Osteocyte (in vitro differentiated cells): ENCODE measurements at regions not wholly inside any gene's neighbourhood (a gene's known extent, or its start where the extent isn't known, plus 50 kb on each side); places are given as distances from the start of the nearest gene placed in this dataset.

Source experiments
- DNase-seq: peaks from one replicate; pipeline ENCODE4 v3.0.0; 2021; ENCODE audit warnings: mixed read lengths; ENCODE audit not compliant: unreplicated experiment; ENCODE audit errors: extremely low spot score
- H3K27ac Mint-ChIP-seq: one replicate; pipeline ENCODE4 v1.8.0; 2021; ENCODE audit warnings: mild to moderate bottlenecking, mixed read lengths; ENCODE audit not compliant: unreplicated experiment
- H3K27me3 Mint-ChIP-seq: one replicate; pipeline ENCODE4 v1.8.0; 2021; ENCODE audit warnings: mixed read lengths; ENCODE audit not compliant: unreplicated experiment
- H3K36me3 Mint-ChIP-seq: one replicate; pipeline ENCODE4 v1.8.0; 2021; ENCODE audit warnings: mixed read lengths; ENCODE audit not compliant: unreplicated experiment
- H3K4me1 Mint-ChIP-seq: one replicate; pipeline ENCODE4 v1.8.0; 2021; ENCODE audit warnings: mixed read lengths; ENCODE audit not compliant: unreplicated experiment
- H3K4me3 Mint-ChIP-seq: one replicate; pipeline ENCODE4 v1.8.0; 2021; ENCODE audit warnings: mild to moderate bottlenecking, moderate library complexity, mixed read lengths; ENCODE audit not compliant: unreplicated experiment
- H3K9me3 Mint-ChIP-seq: one replicate; pipeline ENCODE4 v1.8.0; 2021; ENCODE audit warnings: mixed read lengths; ENCODE audit not compliant: unreplicated experiment
- CTCF ChIP-seq: fragments of 200-600 bp; sonication (generic); IDR thresholded peaks from 2 replicates; pipeline ENCODE4 v1.5.0; 2021; ENCODE audit warnings: antibody characterized with exemption, mild to moderate bottlenecking, moderate library complexity

GRCh38 chr1:232290570-232290969 lies 339.4 kb downstream of the SIPA1L2 start:
- Mint-ChIP-seq H3K36me3 (no peaks in the 10 kb centered on the region), H3K4me1 (peaks cover 40% of the 10 kb centered on the region), H3K27me3 (no peaks in the 10 kb centered on the region), H3K9me3 (no peaks in the 10 kb centered on the region), H3K27ac (no peak overlapping the region), H3K4me3 (no peak overlapping the region)
- TF ChIP-seq CTCF, result no peak
- no peak for DNase-seq

GRCh38 chr1:232287676-232288569 lies 342.0 kb downstream of the SIPA1L2 start:
- Mint-ChIP-seq H3K27ac (peak overlapping the region; percentile 3), H3K4me3 (no peak overlapping the region), H3K9me3 (no peaks in the 10 kb centered on the region), H3K36me3 (no peaks in the 10 kb centered on the region), H3K4me1 (peaks cover 44% of the 10 kb centered on the region), H3K27me3 (no peaks in the 10 kb centered on the region)
- DNase-seq, result no peak
- TF ChIP-seq CTCF, result no peak

- H3K27ac Mint-ChIP-seq, result no peak overlapping the region
- no peak for TF ChIP-seq CTCF
- no peaks in the 10 kb centered on the region for H3K9me3 Mint-ChIP-seq
- no peaks in the 10 kb centered on the region for H3K36me3 Mint-ChIP-seq
- no peaks in the 10 kb centered on the region for H3K27me3 Mint-ChIP-seq
- DNase-seq, result no peak
- no peak overlapping the region for H3K4me3 Mint-ChIP-seq
- H3K4me1 Mint-ChIP-seq, result peaks cover 29% of the 10 kb centered on the region
Observed at GRCh38 chr1:232285138-232285537, 344.8 kb downstream of the SIPA1L2 start.

GRCh38 chr1:232283864-232284263 lies 346.1 kb downstream of the SIPA1L2 start:
- no peaks in the 10 kb centered on the region for H3K9me3 Mint-ChIP-seq
- H3K27ac Mint-ChIP-seq, result no peak overlapping the region
- no peak overlapping the region for H3K4me3 Mint-ChIP-seq
- H3K4me1 Mint-ChIP-seq, result peaks cover 29% of the 10 kb centered on the region
- no peaks in the 10 kb centered on the region for H3K27me3 Mint-ChIP-seq
- H3K36me3 Mint-ChIP-seq, result no peaks in the 10 kb centered on the region
- no peak for TF ChIP-seq CTCF
- DNase-seq, result no peak

- Mint-ChIP-seq H3K27me3 (no peaks in the 10 kb centered on the region), H3K4me3 (no peak overlapping the region), H3K4me1 (peaks cover 18% of the 10 kb centered on the region), H3K9me3 (no peaks in the 10 kb centered on the region), H3K27ac (no peak overlapping the region), H3K36me3 (no peaks in the 10 kb centered on the region)
- DNase-seq, result no peak
- no peak for TF ChIP-seq CTCF
Observed at GRCh38 chr1:232282498-232282897, 347.4 kb downstream of the SIPA1L2 start.
